ENCODE measurements at regions not wholly inside any gene's neighbourhood (a gene's known extent, or its start where the extent isn't known, plus 50 kb on each side); places are given as distances from the start of the nearest gene placed in this dataset.

- peak overlapping the region; percentile 59; the same call in 1 of the 2 replicates for H2AK5ac ChIP-seq (ENCODE audit: low read depth, low read length)
- peaks cover 1 to 5% (median 2%) of the 10 kb centered on the region in 4 experiments; a peak in 3 of 7 replicates for H3K4me1 ChIP-seq (replicated peaks in 1 of 4; ENCODE audit: control insufficient read depth in 3 of 4, insufficient read depth in 4 of 4, low read length in 3 of 4)
- H2BK20ac ChIP-seq (ENCODE audit: low read length) = peak overlapping the region; percentile 13; the same call in 1 of the 2 replicates
- no peak overlapping the region for H3K4ac ChIP-seq (replicated peaks; ENCODE audit: insufficient read length, low read depth, low read length)
- no peak overlapping the region for H3K56ac ChIP-seq (replicated peaks; ENCODE audit: insufficient read length, low read depth, low read length)
- no peak overlapping the region for H4K5ac ChIP-seq (ENCODE audit: insufficient read length, low read depth, low read length)
- no peak for TF ChIP-seq SP4 (IDR thresholded peaks at IDR 0.05; ENCODE audit: low read length)
- no peak for TF ChIP-seq CHD1 (IDR thresholded peaks at IDR 0.05; ENCODE audit: low read depth, low read length)
- TF ChIP-seq KDM5A (IDR thresholded peaks at IDR 0.05; ENCODE audit: low read length) = no peak
- no peak for TF ChIP-seq RNF2 (IDR thresholded peaks at IDR 0.05; ENCODE audit: borderline replicate concordance, low read depth, low read length, missing control alignments, poor library complexity, severe bottlenecking)
- TF ChIP-seq TBP (IDR thresholded peaks at IDR 0.05; ENCODE audit: low read depth, low read length) = no peak
- no peak for TF ChIP-seq RXRA (IDR thresholded peaks at IDR 0.05; ENCODE audit: insufficient read depth, low read depth, low read length)
- TF ChIP-seq SP2 (IDR thresholded peaks at IDR 0.05; ENCODE audit: low read length) = no peak
- no peak for TF ChIP-seq NANOG (IDR thresholded peaks at IDR 0.05; ENCODE audit: insufficient read depth, low read depth, low read length, poor library complexity, severe bottlenecking)
- no peak for TF ChIP-seq EZH2 (IDR thresholded peaks at IDR 0.05; ENCODE audit: low read depth, low read length, severe bottlenecking)
- no peak for TF ChIP-seq PHF8 (conservative IDR thresholded peaks at IDR 0.05; ENCODE audit: low read depth, low read length)
- TF ChIP-seq POLR2AphosphoS5 (IDR thresholded peaks at IDR 0.05; ENCODE audit: low read depth, low read length) = no peak
- no peak for TF ChIP-seq CTCF (IDR thresholded peaks at IDR 0.05; ENCODE audit: control extremely low read depth in 1 of 3, insufficient read depth in 1 of 3, low read depth in 1 of 3, low read length in 3 of 3)
- H3K27me3 ChIP-seq (replicated peaks in 1 of 4; ENCODE audit: control insufficient read depth in 3 of 4, extremely low read depth in 1 of 4, insufficient read depth in 3 of 4, low read length in 3 of 4) = no peaks in the 10 kb centered on the region; a peak in 1 of 7 replicates
- H3K36me3 ChIP-seq (ENCODE audit: control insufficient read depth in 2 of 4, insufficient read depth in 4 of 4, low read length in 3 of 4) = no peaks in the 10 kb centered on the region
- no peaks in the 10 kb centered on the region for H3K79me1 ChIP-seq (ENCODE audit: low read depth, low read length)
- no peaks in the 10 kb centered on the region for H3K23me2 ChIP-seq (ENCODE audit: low read depth, low read length)
- POLR2A ChIA-PET (ENCODE audit: partially characterized antibody) = no interaction called here
- no peaks in the 10 kb centered on the region for H3K79me2 ChIP-seq (ENCODE audit: control insufficient read depth in 1 of 2, insufficient read depth in 2 of 2, low read length in 2 of 2)
- no peak overlapping the region for H3K27ac ChIP-seq (ENCODE audit: low read depth, low read length)
- H3K9ac ChIP-seq (replicated peaks in 1 of 4; ENCODE audit: extremely low read depth in 1 of 4, low read depth in 3 of 4, low read length in 3 of 4) = no peak overlapping the region
- H2BK120ac ChIP-seq (replicated peaks; ENCODE audit: low read depth, low read length) = no peak overlapping the region
- peak overlapping the region; percentile 55; the same call in 1 of the 2 replicates for H3K18ac ChIP-seq (ENCODE audit: extremely low read depth, low read length)
- WGBS, 2 experiments (ENCODE audit: extremely low coverage in 1 of 2, insufficient coverage in 1 of 2, insufficient read length in 1 of 2, insufficient replicate concordance in 2 of 2, low coverage in 1 of 2, low lambda C conversion rate in 2 of 2, missing lambda C conversion rate in 1 of 2) = 96 to 100% methylated on average over 2 to 7 of the region's 7 CpGs
- H3K4me2 ChIP-seq (ENCODE audit: insufficient read depth in 1 of 2, low read depth in 2 of 2, low read length in 2 of 2) = no peak overlapping the region
- FAIRE-seq (no peak), DNase-seq (ENCODE audit: low read depth in 1 of 2, low spot score in 2 of 2) (no peak)
- H2BK15ac ChIP-seq (ENCODE audit: low read length) = peak overlapping the region; percentile 85; the same call in 1 of the 2 replicates
- CTCF ChIA-PET (ENCODE audit: partially characterized antibody) = interaction anchor here (5.7 kb wide), 1 partner anchor 12 kb away, joined by 45 read pairs; no protein-coding TSS in a partner anchor
- H3K14ac ChIP-seq (ENCODE audit: insufficient read length) = no peak overlapping the region
- H4K20me1 ChIP-seq (replicated peaks in 1 of 2; ENCODE audit: control insufficient read depth in 1 of 2, insufficient read depth in 2 of 2, low read length in 2 of 2) = no peaks in the 10 kb centered on the region
- no peak overlapping the region for H3K4me3 ChIP-seq (ENCODE audit: extremely low read depth in 1 of 4, insufficient read depth in 2 of 4, low read depth in 3 of 4, low read length in 4 of 4)
- H3K23ac ChIP-seq (ENCODE audit: insufficient read length) = no peak overlapping the region
- H2AFZ ChIP-seq (ENCODE audit: low read length) = no peak overlapping the region
- H4K91ac ChIP-seq (replicated peaks; ENCODE audit: insufficient read length, low read length) = no peak overlapping the region
- H2BK5ac ChIP-seq (ENCODE audit: low read depth, low read length) = no peak overlapping the region
- H2BK12ac ChIP-seq (ENCODE audit: low read depth, low read length) = peak overlapping the region; percentile 87; the same call in 1 of the 2 replicates
- no peaks in the 10 kb centered on the region for H3K9me3 ChIP-seq (ENCODE audit: insufficient read depth in 2 of 2, low read depth in 1 of 2, low read length in 1 of 2)
- H4K8ac ChIP-seq (ENCODE audit: extremely low read depth, insufficient read depth, low read length) = no peak overlapping the region
Observed at GRCh38 chr13:99903140-99903539, 68.4 kb downstream of the ZIC5 start.

Measured in H1 (cell line).